Left lung (tissue), 4 donors: ENCODE measurements at regions not wholly inside any gene's neighbourhood (a gene's known extent, or its start where the extent isn't known, plus 50 kb on each side); places are given as distances from the start of the nearest gene placed in this dataset.

Experiments
- ATAC-seq: fragments of 200-7000 bp; cut with Tn5 transposase; one replicate; pipeline ENCODE4 v1.9.1; 2020; ENCODE audit warnings: moderate library complexity
- DNase-seq, 4 donors: peaks; one replicate each; pipeline ENCODE4 v3.0.0-alpha.2; 2013 to 2020
- H3K27ac ChIP-seq, 2 donors: fragments of 200-600 bp; sonication (generic) in 1 of 2; one replicate each; pipeline versions ENCODE4 v1.5.0 to v1.8.0; 2020 to 2021
- H3K27me3 ChIP-seq, 2 donors: fragments of 200-600 bp; sonication (generic) in 1 of 2; one replicate each; pipeline versions ENCODE4 v1.5.0 to v1.8.0; 2020 to 2021
- H3K36me3 ChIP-seq, 2 donors: fragments of 200-600 bp; sonication (generic) in 1 of 2; one replicate each; pipeline versions ENCODE4 v1.5.0 to v1.8.0; 2020 to 2021
- H3K4me1 ChIP-seq, 2 donors: fragments of 200-600 bp; one replicate each; pipeline ENCODE4 v1.8.0; 2021
- H3K4me3 ChIP-seq, 2 donors: fragments of 200-600 bp; sonication (generic) in 1 of 2; one replicate each; pipeline versions ENCODE4 v1.5.0 to v1.8.0; 2020 to 2021; ENCODE audit warnings: mild to moderate bottlenecking in 1 of 2
- H3K9me3 ChIP-seq, 2 donors: fragments of 200-600 bp; sonication (generic) in 1 of 2; one replicate each; pipeline versions ENCODE4 v1.5.0 to v1.8.0; 2020 to 2021
- CTCF ChIP-seq, 2 donors: fragments of 200-600 bp; sonication (generic) in 1 of 2; IDR thresholded peaks; one replicate each; pipeline versions ENCODE4 v1.5.0 to v1.8.0; 2021; ENCODE audit warnings: antibody characterized with exemption in 2 of 2
- intact Hi-C, 2 donors: fragments of 100-400 bp; cut with DNase I; formaldehyde crosslinking; loops; one replicate each; pipeline versions ENCODE4 v1.11.2 to v1.14.2; 2022
- donor health status: DM: no; HTN: yes; CAD: no.
- donor health status: DM: no; HTN: no; CAD: no.

GRCh38 chr1:17957588-17958267 is 149.9 kb upstream of the IGSF21 start:
- H3K27me3 ChIP-seq = peaks cover 0 to 48% of the 10 kb centered on the region in 2 donors
- no peaks in the 10 kb centered on the region for H3K4me1 ChIP-seq
- intact Hi-C loops = no loop called here
- ATAC-seq (no peak), DNase-seq (no peak)
- H3K36me3 ChIP-seq = no peaks in the 10 kb centered on the region
- no peaks in the 10 kb centered on the region for H3K9me3 ChIP-seq
- no peak overlapping the region for H3K27ac ChIP-seq
- no peak overlapping the region for H3K4me3 ChIP-seq
- TF ChIP-seq CTCF (IDR thresholded peaks at IDR 0.05) = no peak

GRCh38 chr1:17958704-17959103 is 148.9 kb upstream of the IGSF21 start:
- H3K27me3 ChIP-seq = peaks cover 0 to 43% of the 10 kb centered on the region in 2 donors
- no peak overlapping the region for H3K27ac ChIP-seq
- H3K36me3 ChIP-seq = no peaks in the 10 kb centered on the region
- intact Hi-C loops = no loop called here
- no peaks in the 10 kb centered on the region for H3K4me1 ChIP-seq
- ATAC-seq (no peak), DNase-seq (no peak)
- TF ChIP-seq CTCF (IDR thresholded peaks at IDR 0.05) = no peak
- H3K4me3 ChIP-seq = no peak overlapping the region
- H3K9me3 ChIP-seq = no peaks in the 10 kb centered on the region

- Histone ChIP-seq H3K36me3 (no peaks in the 10 kb centered on the region), H3K4me3 (no peak overlapping the region), H3K9me3 (no peaks in the 10 kb centered on the region), H3K27ac (no peak overlapping the region), H3K4me1 (no peaks in the 10 kb centered on the region), H3K27me3 (peaks cover 0 to 33% of the 10 kb centered on the region in 2 donors)
- intact Hi-C loops = no loop called here
- ATAC-seq = no peak
- DNase-seq = no peak
- no peak for TF ChIP-seq CTCF (IDR thresholded peaks at IDR 0.05)
Measured at GRCh38 chr1:17963513-17963912, 144.1 kb upstream of the IGSF21 start.

GRCh38 chr1:17965515-17966100 is 142.0 kb upstream of the IGSF21 start:
- ATAC-seq = no peak
- H3K9me3 ChIP-seq = no peaks in the 10 kb centered on the region
- intact Hi-C loops = no loop called here

More at GRCh38 chr1:17965515-17966100, 142.0 kb upstream of the IGSF21 start:
- no peaks in the 10 kb centered on the region for H3K36me3 ChIP-seq
- DNase-seq = no peak
- H3K4me3 ChIP-seq = no peak overlapping the region
- H3K4me1 ChIP-seq = no peaks in the 10 kb centered on the region
- no peak overlapping the region for H3K27ac ChIP-seq
- TF ChIP-seq CTCF (IDR thresholded peaks at IDR 0.05) = no peak
- H3K27me3 ChIP-seq = peaks cover 0 to 28% of the 10 kb centered on the region in 2 donors
